HCT116 (cell line): ENCODE measurements at regions not wholly inside any gene's neighbourhood (a gene's known extent, or its start where the extent isn't known, plus 50 kb on each side); places are given as distances from the start of the nearest gene placed in this dataset.

Experiments used
- ATAC-seq: fragments of 200-7000 bp; cut with Tn5 transposase; 2 replicates; pipeline ENCODE4 v1.9.1; 2020; ENCODE audit warnings: mild to moderate bottlenecking, moderate library complexity
- BruUV-seq: library from RNA; stranded (reverse); fragments of 400-500 nt; replicated peaks from 2 replicates; lab custom pipeline; 2021; lab: Mats Ljungman, UMichigan
- CTCF ChIA-PET: fragments of 300-600 bp; sonication (Branson Sonifier 250); formaldehyde crosslinking; loops from one replicate; lab custom pipeline; 2021; ENCODE audit warnings: antibody characterized with exemption; lab: Charles Lee
- POLR2A ChIA-PET: fragments of 300-600, 350-600 bp; sonication (Branson Sonifier 250); formaldehyde crosslinking; loops from one replicate; lab custom pipeline; 2021; ENCODE audit warnings: antibody characterized with exemption; lab: Charles Lee
- RAD21 ChIA-PET, 2 experiments: fragments of 300-600 bp; sonication (Branson Sonifier 250); formaldehyde crosslinking; loops; one replicate each; lab custom pipeline; 2023; ENCODE audit warnings: low total read pairs in 2 of 2; ENCODE audit not compliant: uncharacterized antibody in 2 of 2, unreplicated experiment in 2 of 2, low non-redundant PET in 1 of 2; lab: Charles Lee
- DNase-seq: peaks from one replicate; pipeline ENCODE4 v3.0.0-alpha.2; 2010; ENCODE audit warnings: low read depth, low spot score
- H2AFZ ChIP-seq: fragments of 200-600 bp; shearing (Covaris generic), sonication (generic); 2 replicates; pipeline ENCODE4 v1.6.1; 2017; ENCODE audit warnings: low read depth, mixed run types, mixed read lengths, antibody characterized with exemption, low read length; ENCODE audit not compliant: poor library complexity, severe bottlenecking
- H3K27ac ChIP-seq: 2 replicates; pipeline ENCODE4 v1.5.1; 2012; ENCODE audit warnings: low read depth, low read length
- H3K27me3 ChIP-seq: fragments of 200-600 bp; sonication (generic); 2 replicates; pipeline ENCODE4 v1.6.1; 2016; ENCODE audit warnings: mixed run types, low read length, mixed read lengths; ENCODE audit not compliant: insufficient read depth
- H3K36me3 ChIP-seq, 2 experiments: fragments of 200-500 bp in 1 of 2; fragments of 200-600 bp in 1 of 2; sonication (Bioruptor generic) in 1 of 2; sonication (generic) in 1 of 2; 2 replicates each; pipeline versions ENCODE4 v1.5.1 to v1.6.1; 2014 to 2016; ENCODE audit warnings: low read length in 2 of 2, inconsistent platforms in 1 of 2, mixed read lengths in 1 of 2, mixed run types in 1 of 2; ENCODE audit not compliant: insufficient read depth in 2 of 2, control insufficient read depth in 1 of 2
- H3K4me1 ChIP-seq, 2 experiments: fragments of 200-600 bp in 1 of 2; sonication (generic) in 1 of 2; 2 replicates each; pipeline versions ENCODE4 v1.5.1 to v1.6.1; 2012 to 2017; ENCODE audit warnings: low read length in 2 of 2, inconsistent platforms in 1 of 2, mild to moderate bottlenecking in 1 of 2, mixed read lengths in 1 of 2, mixed run types in 1 of 2, moderate library complexity in 1 of 2; ENCODE audit not compliant: insufficient read depth in 2 of 2, control insufficient read depth in 1 of 2
- H3K4me2 ChIP-seq: fragments of 200-600 bp; sonication (generic); 2 replicates; pipeline ENCODE4 v1.6.1; 2017; ENCODE audit warnings: mixed run types, low read length, mixed read lengths
- H3K4me3 ChIP-seq, 2 experiments: fragments of 200-600 bp in 1 of 2; sonication (generic) in 1 of 2; replicated peaks in 1 of 2; 2 replicates each; pipeline ENCODE4 v1.5.1; 2011 to 2016; ENCODE audit warnings: low read length in 2 of 2, control low read depth in 1 of 2, low read depth in 1 of 2, mild to moderate bottlenecking in 1 of 2, mixed read lengths in 1 of 2, mixed run types in 1 of 2
- H3K79me2 ChIP-seq: fragments of 200-600 bp; sonication (generic); 2 replicates; pipeline ENCODE4 v1.6.1; 2017; ENCODE audit warnings: mild to moderate bottlenecking, mixed run types, low read length, moderate library complexity, mixed read lengths; ENCODE audit not compliant: insufficient read depth
- H3K9ac ChIP-seq: fragments of 200-600 bp; sonication (generic); 2 replicates; pipeline ENCODE4 v1.6.1; 2016; ENCODE audit warnings: low read length, mixed read lengths
- H3K9me2 ChIP-seq: fragments of 200-600 bp; sonication (generic), shearing (Covaris generic); 2 replicates; pipeline ENCODE4 v1.6.1; 2017; ENCODE audit warnings: mixed run types, mild to moderate bottlenecking, moderate library complexity; ENCODE audit not compliant: insufficient read depth
- H3K9me3 ChIP-seq, 2 experiments: fragments of 200-500 bp in 1 of 2; fragments of 200-600 bp in 1 of 2; sonication (Bioruptor generic) in 1 of 2; sonication (generic) in 1 of 2; 2 replicates each; pipeline ENCODE4 v1.6.1; 2014 to 2017; ENCODE audit warnings: low read length in 2 of 2, mixed read lengths in 2 of 2, inconsistent platforms in 1 of 2, low read depth in 1 of 2, mild to moderate bottlenecking in 1 of 2, mixed run types in 1 of 2, moderate library complexity in 1 of 2; ENCODE audit not compliant: control insufficient read depth in 1 of 2, insufficient read depth in 1 of 2
- H4K20me1 ChIP-seq: fragments of 200-600 bp; sonication (generic), shearing (Covaris generic); 2 replicates; pipeline ENCODE4 v1.6.1; 2017; ENCODE audit warnings: mixed run types, mild to moderate bottlenecking, moderate library complexity; ENCODE audit not compliant: insufficient read depth
- ATF3 ChIP-seq: IDR thresholded peaks from 2 replicates; pipeline ENCODE4 v1.6.1; 2012
- CEBPB ChIP-seq: IDR thresholded peaks from 2 replicates; pipeline ENCODE4 v1.6.1; 2012; ENCODE audit warnings: low read depth
- EGR1 ChIP-seq: IDR thresholded peaks from 2 replicates; pipeline ENCODE4 v1.6.1; 2012; ENCODE audit warnings: low read depth
- ELF1 ChIP-seq: IDR thresholded peaks from 2 replicates; pipeline ENCODE4 v1.6.1; 2012; ENCODE audit warnings: low read depth, borderline replicate concordance
- EZH2 ChIP-seq: fragments of 200-600 bp; sonication (generic); IDR thresholded peaks from 2 replicates; pipeline ENCODE4 v1.6.1; 2017; ENCODE audit warnings: antibody characterized with exemption, mixed run types
- FOSL1 ChIP-seq: IDR thresholded peaks from 2 replicates; pipeline ENCODE4 v1.6.1; 2012; ENCODE audit warnings: low read depth
- POLR2A ChIP-seq: IDR thresholded peaks from 2 replicates; pipeline ENCODE4 v1.7.0; 2011; ENCODE audit warnings: borderline replicate concordance; ENCODE audit not compliant: insufficient read depth, insufficient read length; ENCODE audit errors: extremely low read depth
- POLR2AphosphoS5 ChIP-seq: IDR thresholded peaks from 2 replicates; pipeline ENCODE4 v1.6.1; 2011; ENCODE audit warnings: mild to moderate bottlenecking, low read depth, low read length, moderate library complexity
- RAD21 ChIP-seq: IDR thresholded peaks from 2 replicates; pipeline ENCODE4 v1.6.1; 2012; ENCODE audit warnings: low read depth, mild to moderate bottlenecking
- TCF7L2 ChIP-seq: IDR thresholded peaks from 2 replicates; pipeline ENCODE4 v1.7.0; 2011; ENCODE audit warnings: borderline replicate concordance, inconsistent platforms; ENCODE audit not compliant: insufficient read depth, insufficient read length; ENCODE audit errors: extremely low read depth
- ZNF274 ChIP-seq: fragments of 200-500 bp; sonication (Bioruptor generic); IDR thresholded peaks from 2 replicates; pipeline ENCODE4 v1.6.1; 2014; ENCODE audit warnings: mild to moderate bottlenecking, low read depth, low read length, inconsistent platforms
- intact Hi-C: fragments of 100-400 bp; cut with micrococcal nuclease; formaldehyde crosslinking; loops from 2 replicates; pipeline ENCODE4 v1.10.0; 2022
- TF ChIP-seq, protein P1 (sequence below): IDR thresholded peaks from 2 replicates; pipeline ENCODE4 v1.6.1; 2012; ENCODE audit warnings: low read depth

DNA sequence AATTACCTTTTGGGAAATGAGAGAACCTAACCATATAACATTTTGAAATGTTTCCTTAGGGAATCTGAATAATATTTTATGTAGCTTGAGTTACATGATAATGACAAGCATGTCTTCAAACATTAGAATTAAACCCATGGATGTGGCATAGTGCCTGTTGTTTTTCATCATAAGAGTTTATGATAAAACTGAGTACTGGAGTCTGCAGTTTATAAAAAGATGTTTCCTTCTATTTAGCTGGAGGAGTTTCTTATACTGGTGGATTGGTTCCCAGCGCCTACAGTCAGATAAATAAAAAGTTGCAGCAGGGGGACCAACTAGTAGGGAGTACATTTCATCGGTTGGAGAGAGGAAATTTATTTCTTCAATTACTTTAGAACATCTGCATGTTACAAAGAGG is 70.1 kb upstream of the PCDH18 start:
- Histone ChIP-seq H3K27me3 (no peaks in the 10 kb centered on the region), H3K9me3 (no peaks in the 10 kb centered on the region), H4K20me1 (no peaks in the 10 kb centered on the region), H3K9ac (no peak overlapping the region), H3K4me3 (no peak overlapping the region), H2AFZ (no peak overlapping the region), H3K9me2 (no peaks in the 10 kb centered on the region), H3K4me2 (no peak overlapping the region), H3K4me1 (no peaks in the 10 kb centered on the region), H3K27ac (no peak overlapping the region), H3K36me3 (no peaks in the 10 kb centered on the region), H3K79me2 (no peaks in the 10 kb centered on the region)
- TF ChIP-seq POLR2A (no peak), ELF1 (no peak), EGR1 (no peak), CEBPB (no peak), TCF7L2 (no peak), POLR2AphosphoS5 (no peak), ZNF274 (no peak), FOSL1 (no peak), RAD21 (no peak), ATF3 (no peak), EZH2 (no peak)
- TF ChIP-seq, protein P1, sequence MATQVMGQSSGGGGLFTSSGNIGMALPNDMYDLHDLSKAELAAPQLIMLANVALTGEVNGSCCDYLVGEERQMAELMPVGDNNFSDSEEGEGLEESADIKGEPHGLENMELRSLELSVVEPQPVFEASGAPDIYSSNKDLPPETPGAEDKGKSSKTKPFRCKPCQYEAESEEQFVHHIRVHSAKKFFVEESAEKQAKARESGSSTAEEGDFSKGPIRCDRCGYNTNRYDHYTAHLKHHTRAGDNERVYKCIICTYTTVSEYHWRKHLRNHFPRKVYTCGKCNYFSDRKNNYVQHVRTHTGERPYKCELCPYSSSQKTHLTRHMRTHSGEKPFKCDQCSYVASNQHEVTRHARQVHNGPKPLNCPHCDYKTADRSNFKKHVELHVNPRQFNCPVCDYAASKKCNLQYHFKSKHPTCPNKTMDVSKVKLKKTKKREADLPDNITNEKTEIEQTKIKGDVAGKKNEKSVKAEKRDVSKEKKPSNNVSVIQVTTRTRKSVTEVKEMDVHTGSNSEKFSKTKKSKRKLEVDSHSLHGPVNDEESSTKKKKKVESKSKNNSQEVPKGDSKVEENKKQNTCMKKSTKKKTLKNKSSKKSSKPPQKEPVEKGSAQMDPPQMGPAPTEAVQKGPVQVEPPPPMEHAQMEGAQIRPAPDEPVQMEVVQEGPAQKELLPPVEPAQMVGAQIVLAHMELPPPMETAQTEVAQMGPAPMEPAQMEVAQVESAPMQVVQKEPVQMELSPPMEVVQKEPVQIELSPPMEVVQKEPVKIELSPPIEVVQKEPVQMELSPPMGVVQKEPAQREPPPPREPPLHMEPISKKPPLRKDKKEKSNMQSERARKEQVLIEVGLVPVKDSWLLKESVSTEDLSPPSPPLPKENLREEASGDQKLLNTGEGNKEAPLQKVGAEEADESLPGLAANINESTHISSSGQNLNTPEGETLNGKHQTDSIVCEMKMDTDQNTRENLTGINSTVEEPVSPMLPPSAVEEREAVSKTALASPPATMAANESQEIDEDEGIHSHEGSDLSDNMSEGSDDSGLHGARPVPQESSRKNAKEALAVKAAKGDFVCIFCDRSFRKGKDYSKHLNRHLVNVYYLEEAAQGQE: no peak
- ChIA-PET CTCF (no interaction called here), POLR2A (no interaction called here), RAD21 (no interaction called here)
- BruUV-seq: no TSS peak
- ATAC-seq (no peak), DNase-seq (no peak)
- intact Hi-C loops: no loop called here
